ENCODE measurements at regions not wholly inside any gene's neighbourhood (a gene's known extent, or its start where the extent isn't known, plus 50 kb on each side); places are given as distances from the start of the nearest gene placed in this dataset.
"Not testable (repeated sequence)": the region's sequence is repeated elsewhere in the genome, so short reads cannot be mapped to it uniquely, and the experiment has no call there.

DNA sequence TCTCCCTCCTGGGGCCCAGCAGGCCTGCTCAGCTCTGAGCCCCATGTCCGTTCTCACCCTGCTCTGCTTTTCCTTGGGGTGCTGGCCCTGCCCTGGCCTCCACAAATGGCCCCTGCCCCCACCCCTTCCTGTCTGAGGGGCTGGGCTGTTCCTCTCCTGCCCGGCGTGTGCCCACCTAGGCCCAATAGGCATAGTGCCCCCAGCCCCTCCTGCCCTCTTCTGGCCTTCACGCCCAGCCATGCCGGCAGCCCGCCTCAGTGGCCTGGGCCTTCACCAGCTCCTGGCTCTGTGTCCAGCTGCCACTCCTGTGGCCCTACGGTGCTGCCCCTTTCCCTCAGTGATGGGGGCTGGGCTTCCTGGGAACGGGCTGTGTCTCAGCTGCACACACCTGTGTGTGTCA, 125.9 kb downstream of the TMEM121 start:
- H3K4me3 ChIP-seq (ENCODE audit: low read length in 2 of 2); H3K4me1 ChIP-seq (ENCODE audit: control insufficient read depth in 1 of 2, insufficient read depth in 2 of 2, low read length in 2 of 2); intact Hi-C loops (cut with DNase I); H3K27ac ChIP-seq (ENCODE audit: low read depth in 1 of 2, low read length in 2 of 2); H3K27me3 ChIP-seq (ENCODE audit: control insufficient read depth in 1 of 2, insufficient read depth in 2 of 2, low read length in 1 of 2); H3K9me3 ChIP-seq (ENCODE audit: control insufficient read depth, low read length); H3K36me3 ChIP-seq (ENCODE audit: control insufficient read depth in 1 of 2, insufficient read depth in 2 of 2, low read length in 1 of 2); ATAC-seq (ENCODE audit: low FRiP score); DNase-seq: not testable (repeated sequence)
- 85 to 88% methylated on average over 5 to 7 of the region's 8 CpGs for WGBS, 2 donors

GRCh38 chr14:105653921-105654320, 127.5 kb downstream of the TMEM121 start:
- H3K27ac ChIP-seq (ENCODE audit: low read depth in 1 of 2, low read length in 2 of 2); H3K4me3 ChIP-seq (ENCODE audit: low read length in 2 of 2); intact Hi-C loops (cut with DNase I); H3K9me3 ChIP-seq (ENCODE audit: control insufficient read depth, low read length); H3K36me3 ChIP-seq (ENCODE audit: control insufficient read depth in 1 of 2, insufficient read depth in 2 of 2, low read length in 1 of 2); ATAC-seq (ENCODE audit: low FRiP score); H3K4me1 ChIP-seq (ENCODE audit: control insufficient read depth in 1 of 2, insufficient read depth in 2 of 2, low read length in 2 of 2); H3K27me3 ChIP-seq (ENCODE audit: control insufficient read depth in 1 of 2, insufficient read depth in 2 of 2, low read length in 1 of 2); DNase-seq: not testable (repeated sequence)
- WGBS, 2 donors, result 84 to 89% methylated on average over 5 to 7 of the region's 9 CpGs

DNA sequence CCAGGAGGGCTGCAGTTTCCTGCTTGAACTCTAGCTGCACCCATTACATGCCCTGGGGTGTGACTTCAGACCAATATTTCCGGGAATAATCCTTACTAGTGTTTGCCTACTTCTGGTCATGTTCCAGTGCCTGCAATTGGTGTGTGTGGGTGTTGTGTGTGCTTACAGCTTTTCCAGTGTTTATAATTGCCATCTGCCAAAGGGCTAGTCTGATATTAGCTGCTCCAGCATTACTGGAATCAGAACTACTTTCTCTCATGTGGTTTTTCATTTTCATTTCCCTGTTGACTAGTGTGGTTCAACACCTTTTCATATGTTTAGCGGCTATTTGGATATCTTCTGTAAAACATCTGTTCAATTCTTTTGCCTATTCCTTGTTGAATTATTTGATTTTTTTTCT, 132.9 kb downstream of the TMEM121 start:
- intact Hi-C loops (cut with DNase I); DNase-seq; H3K4me1 ChIP-seq (ENCODE audit: control insufficient read depth in 1 of 2, insufficient read depth in 2 of 2, low read length in 2 of 2); H3K36me3 ChIP-seq (ENCODE audit: control insufficient read depth in 1 of 2, insufficient read depth in 2 of 2, low read length in 1 of 2); ATAC-seq (ENCODE audit: low FRiP score); H3K27ac ChIP-seq (ENCODE audit: low read depth in 1 of 2, low read length in 2 of 2); H3K4me3 ChIP-seq (ENCODE audit: low read length in 2 of 2); H3K9me3 ChIP-seq (ENCODE audit: control insufficient read depth, low read length); H3K27me3 ChIP-seq (ENCODE audit: control insufficient read depth in 1 of 2, insufficient read depth in 2 of 2, low read length in 1 of 2): not testable (repeated sequence)
- 66 to 69% methylated on average over 2 of the region's 2 CpGs for WGBS, 2 donors

GRCh38 chr14:105659935-105660527, 133.6 kb downstream of the TMEM121 start:
- no peaks in the 10 kb centered on the region for H3K4me1 ChIP-seq (ENCODE audit: control insufficient read depth in 1 of 2, insufficient read depth in 2 of 2, low read length in 2 of 2)
- intact Hi-C loops (cut with DNase I), result no loop called here
- H3K36me3 ChIP-seq (ENCODE audit: control insufficient read depth in 1 of 2, insufficient read depth in 2 of 2, low read length in 1 of 2), result no peaks in the 10 kb centered on the region
- WGBS, 2 donors, result 93 to 94% methylated on average over 9 of the region's 9 CpGs
- H3K27ac ChIP-seq (ENCODE audit: low read depth in 1 of 2, low read length in 2 of 2), result no peak overlapping the region
- ATAC-seq (ENCODE audit: low FRiP score), result no peak
- no peak overlapping the region for H3K4me3 ChIP-seq (ENCODE audit: low read length in 2 of 2)
- no peaks in the 10 kb centered on the region for H3K27me3 ChIP-seq (ENCODE audit: control insufficient read depth in 1 of 2, insufficient read depth in 2 of 2, low read length in 1 of 2)
- no peaks in the 10 kb centered on the region for H3K9me3 ChIP-seq (ENCODE audit: control insufficient read depth, low read length)
- DNase-seq, result no peak

DNA sequence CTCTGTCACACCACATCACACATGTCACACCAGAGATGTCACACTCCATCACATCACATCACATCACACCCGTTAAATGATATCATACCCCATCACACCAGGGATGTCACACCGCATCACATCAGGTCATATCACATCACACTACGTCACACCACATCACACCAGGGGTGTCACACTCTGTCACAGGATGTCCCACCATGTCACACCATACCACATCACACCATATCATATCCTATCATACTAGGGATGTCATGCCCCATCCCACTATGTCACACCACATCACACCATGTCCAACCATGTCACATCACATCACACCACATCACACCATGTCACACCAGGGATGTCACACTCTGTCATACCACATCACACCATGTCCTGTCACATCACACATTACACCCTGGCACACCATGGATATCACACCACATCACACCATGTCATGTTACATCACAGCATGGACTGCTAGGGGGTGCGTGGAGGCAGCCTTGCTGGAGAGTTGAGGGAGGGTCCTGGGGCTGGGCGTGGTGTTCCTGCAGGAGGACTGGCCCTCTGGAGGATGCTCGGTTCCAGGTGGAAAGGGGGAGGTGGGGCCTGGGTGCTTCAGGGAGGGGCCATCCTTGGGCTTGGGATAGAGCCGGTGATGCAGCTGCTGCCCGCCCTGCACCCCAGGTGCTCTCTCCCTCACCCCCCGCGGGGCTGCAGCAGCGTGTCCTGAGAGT, 134.6 kb downstream of the TMEM121 start:
- no peak for ATAC-seq (ENCODE audit: low FRiP score)
- DNase-seq, result peak in 1 of 2 donors; percentile 26
- Histone ChIP-seq H3K4me3 (ENCODE audit: low read length in 2 of 2) (no peak overlapping the region), H3K27me3 (ENCODE audit: control insufficient read depth in 1 of 2, insufficient read depth in 2 of 2, low read length in 1 of 2) (no peaks in the 10 kb centered on the region), H3K27ac (ENCODE audit: low read depth in 1 of 2, low read length in 2 of 2) (no peak overlapping the region), H3K9me3 (ENCODE audit: control insufficient read depth, low read length) (no peaks in the 10 kb centered on the region), H3K4me1 (ENCODE audit: control insufficient read depth in 1 of 2, insufficient read depth in 2 of 2, low read length in 2 of 2) (no peaks in the 10 kb centered on the region), H3K36me3 (ENCODE audit: control insufficient read depth in 1 of 2, insufficient read depth in 2 of 2, low read length in 1 of 2) (no peaks in the 10 kb centered on the region)
- WGBS, 2 donors, result 81 to 84% methylated on average over 8 to 10 of the region's 11 CpGs
- intact Hi-C loops (cut with DNase I), result no loop called here

GRCh38 chr14:105662043-105662442, 135.7 kb downstream of the TMEM121 start:
- DNase-seq; H3K4me1 ChIP-seq (ENCODE audit: control insufficient read depth in 1 of 2, insufficient read depth in 2 of 2, low read length in 2 of 2); H3K4me3 ChIP-seq (ENCODE audit: low read length in 2 of 2); H3K27ac ChIP-seq (ENCODE audit: low read depth in 1 of 2, low read length in 2 of 2); H3K9me3 ChIP-seq (ENCODE audit: control insufficient read depth, low read length); H3K27me3 ChIP-seq (ENCODE audit: control insufficient read depth in 1 of 2, insufficient read depth in 2 of 2, low read length in 1 of 2); H3K36me3 ChIP-seq (ENCODE audit: control insufficient read depth in 1 of 2, insufficient read depth in 2 of 2, low read length in 1 of 2); ATAC-seq (ENCODE audit: low FRiP score); intact Hi-C loops (cut with DNase I): not testable (repeated sequence)
- WGBS, 2 donors, result 87 to 93% methylated on average over 10 to 11 of the region's 11 CpGs

DNA sequence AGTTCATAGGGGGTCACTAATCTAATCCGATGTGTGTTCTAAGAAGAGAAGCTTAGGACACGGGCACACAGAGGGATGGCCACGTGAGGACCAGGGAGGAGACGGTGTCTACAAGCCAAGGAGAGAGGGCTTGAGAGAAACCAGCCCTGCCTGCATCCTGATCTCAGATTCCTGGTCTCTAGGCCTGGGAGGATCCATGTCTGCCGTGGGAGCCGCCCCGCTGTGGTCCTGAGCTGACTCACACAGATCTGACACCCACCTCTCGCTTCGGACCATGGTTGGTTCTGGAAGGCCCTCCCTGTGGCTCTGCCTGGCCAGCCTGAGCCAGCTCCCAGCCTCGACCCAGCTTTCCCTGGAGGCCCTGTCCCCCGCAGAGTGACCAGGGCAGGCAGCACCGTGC, 136.2 kb downstream of the TMEM121 start:
- H3K4me3 ChIP-seq (ENCODE audit: low read length in 2 of 2); H3K4me1 ChIP-seq (ENCODE audit: control insufficient read depth in 1 of 2, insufficient read depth in 2 of 2, low read length in 2 of 2); H3K36me3 ChIP-seq (ENCODE audit: control insufficient read depth in 1 of 2, insufficient read depth in 2 of 2, low read length in 1 of 2); H3K27ac ChIP-seq (ENCODE audit: low read depth in 1 of 2, low read length in 2 of 2); H3K27me3 ChIP-seq (ENCODE audit: control insufficient read depth in 1 of 2, insufficient read depth in 2 of 2, low read length in 1 of 2); ATAC-seq (ENCODE audit: low FRiP score); intact Hi-C loops (cut with DNase I); H3K9me3 ChIP-seq (ENCODE audit: control insufficient read depth, low read length): not testable (repeated sequence)
- 83 to 91% methylated on average over 5 to 9 of the region's 12 CpGs for WGBS, 2 donors
- DNase-seq, result peak in 1 of 2 donors; percentile 40

DNA sequence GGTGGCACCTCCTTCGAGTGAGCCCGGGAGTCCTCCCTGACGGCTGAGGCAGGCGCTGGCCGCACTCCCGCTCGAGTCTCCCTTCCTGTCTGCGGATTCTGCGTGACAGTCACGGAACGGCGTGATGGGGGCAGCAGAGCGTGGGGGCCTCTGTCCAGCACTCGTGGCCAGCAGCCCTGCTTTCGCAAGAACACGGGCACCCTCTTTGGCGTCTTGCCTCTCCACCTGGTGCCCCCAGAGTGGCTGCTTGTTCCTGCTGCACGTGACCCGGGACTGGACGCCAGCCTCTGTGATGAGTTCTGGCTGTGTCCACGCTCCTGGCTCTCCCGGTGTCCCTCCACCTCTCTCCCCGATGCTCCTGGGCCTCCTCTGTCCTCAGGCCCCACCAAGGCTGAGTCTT, 136.9 kb downstream of the TMEM121 start:
- H3K27me3 ChIP-seq (ENCODE audit: control insufficient read depth in 1 of 2, insufficient read depth in 2 of 2, low read length in 1 of 2); H3K36me3 ChIP-seq (ENCODE audit: control insufficient read depth in 1 of 2, insufficient read depth in 2 of 2, low read length in 1 of 2); H3K4me1 ChIP-seq (ENCODE audit: control insufficient read depth in 1 of 2, insufficient read depth in 2 of 2, low read length in 2 of 2); H3K4me3 ChIP-seq (ENCODE audit: low read length in 2 of 2); H3K27ac ChIP-seq (ENCODE audit: low read depth in 1 of 2, low read length in 2 of 2); H3K9me3 ChIP-seq (ENCODE audit: control insufficient read depth, low read length); ATAC-seq (ENCODE audit: low FRiP score); DNase-seq; intact Hi-C loops (cut with DNase I): not testable (repeated sequence)
- WGBS, 2 donors, result 76 to 85% methylated on average over 12 to 20 of the region's 23 CpGs
